CD14-positive monocyte (primary cell): ENCODE measurements at regions not wholly inside any gene's neighbourhood (a gene's known extent, or its start where the extent isn't known, plus 50 kb on each side); places are given as distances from the start of the nearest gene placed in this dataset.

Experiments used
- DNase-seq, 3 donors: peaks; one replicate each; pipeline ENCODE4 v3.0.0-alpha.2; 2011 to 2022
- H2AFZ ChIP-seq: 2 replicates; pipeline ENCODE4 v1.6.0; 2012; ENCODE audit warnings: mild to moderate bottlenecking, low read depth, low read length, inconsistent platforms; ENCODE audit not compliant: insufficient read depth, poor library complexity, severe bottlenecking
- H3K27ac ChIP-seq, 2 donors: 1 replicate in 1 of 2; 2 replicates in 1 of 2; pipeline ENCODE4 v1.5.1; 2012 to 2013; ENCODE audit warnings: low read length in 2 of 2, control low read depth in 1 of 2, inconsistent platforms in 1 of 2, low read depth in 1 of 2, mild to moderate bottlenecking in 1 of 2
- H3K27me3 ChIP-seq, 2 donors: one replicate each; pipeline versions ENCODE4 v1.6.0 to v1.6.1; 2011 to 2013; ENCODE audit warnings: low read length in 2 of 2; ENCODE audit not compliant: control insufficient read depth in 2 of 2, insufficient read depth in 2 of 2
- H3K36me3 ChIP-seq, 2 donors: replicated peaks in 1 of 2; 1 replicate in 1 of 2; 2 replicates in 1 of 2; pipeline versions ENCODE4 v1.5.1 to v1.6.1; 2012 to 2013; ENCODE audit warnings: low read length in 2 of 2, control low read depth in 1 of 2, inconsistent platforms in 1 of 2, mild to moderate bottlenecking in 1 of 2; ENCODE audit not compliant: insufficient read depth in 2 of 2, control insufficient read depth in 1 of 2
- H3K4me1 ChIP-seq, 2 donors: 1 replicate in 1 of 2; 2 replicates in 1 of 2; pipeline versions ENCODE4 v1.5.1 to v1.6.1; 2012 to 2013; ENCODE audit warnings: low read length in 2 of 2, control low read depth in 1 of 2, inconsistent platforms in 1 of 2, mild to moderate bottlenecking in 1 of 2, moderate library complexity in 1 of 2; ENCODE audit not compliant: insufficient read depth in 2 of 2, control insufficient read depth in 1 of 2
- H3K4me2 ChIP-seq: replicated peaks from 2 replicates; pipeline ENCODE3; 2012; ENCODE audit warnings: low read length, moderate library complexity, mild to moderate bottlenecking; ENCODE audit not compliant: poor library complexity, severe bottlenecking; ENCODE audit errors: extremely low read depth
- H3K4me3 ChIP-seq, 3 experiments: fragments of 200-600 bp in 1 of 3; sonication (generic) in 1 of 3; replicated peaks in 1 of 3; 1 replicate in 2 of 3; 2 replicates in 1 of 3; pipeline ENCODE4 v1.5.1; 2011 to 2013; ENCODE audit warnings: low read length in 3 of 3, mild to moderate bottlenecking in 3 of 3, control low read depth in 2 of 3, low read depth in 2 of 3, inconsistent platforms in 1 of 3, moderate library complexity in 1 of 3
- H3K79me2 ChIP-seq: 2 replicates; pipeline ENCODE4 v1.6.0; 2012; ENCODE audit warnings: mild to moderate bottlenecking, control low read depth, inconsistent platforms, low read length, moderate library complexity; ENCODE audit not compliant: insufficient read depth
- H3K9ac ChIP-seq: 2 replicates; pipeline ENCODE4 v1.6.0; 2017; ENCODE audit warnings: low read length, mild to moderate bottlenecking; ENCODE audit not compliant: insufficient read depth, poor library complexity, severe bottlenecking
- H3K9me3 ChIP-seq, 2 donors: replicated peaks in 1 of 2; 1 replicate in 1 of 2; 2 replicates in 1 of 2; pipeline versions ENCODE4 v1.5.1 to v1.6.1; 2012 to 2013; ENCODE audit warnings: low read length in 2 of 2, control low read depth in 1 of 2; ENCODE audit not compliant: control insufficient read depth in 1 of 2, insufficient read depth in 1 of 2
- H4K20me1 ChIP-seq: 2 replicates; pipeline ENCODE4 v1.6.0; 2012; ENCODE audit warnings: mild to moderate bottlenecking, low read length, control low read depth, moderate library complexity; ENCODE audit not compliant: insufficient read depth
- H3K27ac Mint-ChIP-seq, 7 donors: one replicate each; pipeline ENCODE4 v1.8.0; 2020; ENCODE audit warnings: mild to moderate bottlenecking in 7 of 7, mixed read lengths in 7 of 7, moderate library complexity in 6 of 7, inconsistent platforms in 2 of 7
- H3K27me3 Mint-ChIP-seq, 3 donors: one replicate each; pipeline ENCODE4 v1.8.0; 2021 to 2022; ENCODE audit warnings: low read depth in 3 of 3, mild to moderate bottlenecking in 3 of 3, mixed read lengths in 3 of 3, moderate library complexity in 3 of 3, inconsistent platforms in 1 of 3
- H3K36me3 Mint-ChIP-seq, 2 donors: one replicate each; pipeline ENCODE4 v1.8.0; 2020; ENCODE audit warnings: mixed read lengths in 2 of 2, inconsistent platforms in 1 of 2, mild to moderate bottlenecking in 1 of 2
- H3K4me1 Mint-ChIP-seq: one replicate; pipeline ENCODE4 v1.8.0; 2020; ENCODE audit warnings: mild to moderate bottlenecking, mixed read lengths
- H3K4me3 Mint-ChIP-seq, 2 donors: one replicate each; pipeline ENCODE4 v1.8.0; 2020; ENCODE audit warnings: mild to moderate bottlenecking in 2 of 2, mixed read lengths in 2 of 2, moderate library complexity in 1 of 2
- H3K9me3 Mint-ChIP-seq, 7 donors: one replicate each; pipeline ENCODE4 v1.8.0; 2020 to 2022; ENCODE audit warnings: mixed read lengths in 7 of 7, mild to moderate bottlenecking in 6 of 7, moderate library complexity in 6 of 7, inconsistent platforms in 2 of 7
- WGBS: methylation state at CpG from one replicate; pipeline ENCODE4 v1.1.5; 2013; ENCODE audit warnings: missing lambda C conversion rate; ENCODE audit not compliant: insufficient coverage; 5-methylcytosine and 5-hydroxymethylcytosine counted together
- intact Hi-C, 2 donors: fragments of 100-400 bp; cut with micrococcal nuclease; formaldehyde crosslinking; loops; one replicate each; pipeline versions ENCODE4 v1.15.0 to v1.15.1; 2023
- TF ChIP-seq, protein P1 (sequence below): fragments of 200-600 bp; IDR thresholded peaks from one replicate; pipeline ENCODE4 v1.8.0; 2022; ENCODE audit warnings: antibody characterized with exemption, mild to moderate bottlenecking

GRCh38 chr2:155070489-155070888 lies 372.0 kb downstream of the KCNJ3 start:
- H3K9me3 ChIP-seq = peaks cover 0 to 3% of the 10 kb centered on the region in 2 donors
- H4K20me1 ChIP-seq = no peaks in the 10 kb centered on the region
- TF ChIP-seq, protein P1, sequence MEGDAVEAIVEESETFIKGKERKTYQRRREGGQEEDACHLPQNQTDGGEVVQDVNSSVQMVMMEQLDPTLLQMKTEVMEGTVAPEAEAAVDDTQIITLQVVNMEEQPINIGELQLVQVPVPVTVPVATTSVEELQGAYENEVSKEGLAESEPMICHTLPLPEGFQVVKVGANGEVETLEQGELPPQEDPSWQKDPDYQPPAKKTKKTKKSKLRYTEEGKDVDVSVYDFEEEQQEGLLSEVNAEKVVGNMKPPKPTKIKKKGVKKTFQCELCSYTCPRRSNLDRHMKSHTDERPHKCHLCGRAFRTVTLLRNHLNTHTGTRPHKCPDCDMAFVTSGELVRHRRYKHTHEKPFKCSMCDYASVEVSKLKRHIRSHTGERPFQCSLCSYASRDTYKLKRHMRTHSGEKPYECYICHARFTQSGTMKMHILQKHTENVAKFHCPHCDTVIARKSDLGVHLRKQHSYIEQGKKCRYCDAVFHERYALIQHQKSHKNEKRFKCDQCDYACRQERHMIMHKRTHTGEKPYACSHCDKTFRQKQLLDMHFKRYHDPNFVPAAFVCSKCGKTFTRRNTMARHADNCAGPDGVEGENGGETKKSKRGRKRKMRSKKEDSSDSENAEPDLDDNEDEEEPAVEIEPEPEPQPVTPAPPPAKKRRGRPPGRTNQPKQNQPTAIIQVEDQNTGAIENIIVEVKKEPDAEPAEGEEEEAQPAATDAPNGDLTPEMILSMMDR = no peak
- no peaks in the 10 kb centered on the region for H3K4me1 Mint-ChIP-seq
- H2AFZ ChIP-seq = no peak overlapping the region
- H3K4me2 ChIP-seq = no peak overlapping the region
- H3K27me3 Mint-ChIP-seq = no peaks in the 10 kb centered on the region
- peaks cover 0 to 13% (median 5%) of the 10 kb centered on the region in 7 donors for H3K9me3 Mint-ChIP-seq
- no peaks in the 10 kb centered on the region for H3K36me3 ChIP-seq
- H3K4me3 Mint-ChIP-seq = no peak overlapping the region
- no CpG with 5 or more reads among the region's 1 CpG for WGBS
- H3K27me3 ChIP-seq = no peaks in the 10 kb centered on the region
- no peak overlapping the region for H3K9ac ChIP-seq
- no peak overlapping the region for H3K27ac ChIP-seq
- no peaks in the 10 kb centered on the region for H3K36me3 Mint-ChIP-seq
- intact Hi-C loops = no loop called here
- H3K27ac Mint-ChIP-seq = no peak overlapping the region
- no peaks in the 10 kb centered on the region for H3K79me2 ChIP-seq
- no peak for DNase-seq
- no peak overlapping the region for H3K4me3 ChIP-seq
- no peaks in the 10 kb centered on the region for H3K4me1 ChIP-seq

DNA sequence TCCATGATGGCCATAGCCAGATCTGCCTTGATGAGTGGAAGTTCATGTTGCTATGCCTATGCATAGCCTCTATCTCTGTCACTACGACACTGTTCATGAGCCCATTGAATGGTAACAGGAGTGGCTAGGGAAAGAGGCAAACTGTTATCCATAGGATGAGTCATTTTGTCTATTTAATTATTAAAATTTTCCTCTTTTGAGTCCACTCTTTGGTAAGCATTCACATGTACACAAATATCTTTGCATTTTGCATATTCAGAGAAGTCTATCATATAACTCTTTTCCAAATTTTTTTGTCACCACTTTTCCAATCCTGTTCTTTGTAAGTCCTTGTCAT lies 364.4 kb downstream of the KCNJ3 start:
- H3K36me3 Mint-ChIP-seq = no peaks in the 10 kb centered on the region
- no CpG with 5 or more reads among the region's 1 CpG for WGBS
- Histone ChIP-seq H3K79me2 (no peaks in the 10 kb centered on the region), H3K27ac (no peak overlapping the region), H4K20me1 (no peaks in the 10 kb centered on the region), H3K4me1 (no peaks in the 10 kb centered on the region), H3K27me3 (no peaks in the 10 kb centered on the region), H2AFZ (no peak overlapping the region), H3K36me3 (no peaks in the 10 kb centered on the region), H3K4me2 (no peak overlapping the region), H3K9me3 (peaks cover 0 to 3% of the 10 kb centered on the region in 2 donors), H3K9ac (no peak overlapping the region), H3K4me3 (no peak overlapping the region)
- no peaks in the 10 kb centered on the region for H3K4me1 Mint-ChIP-seq
- TF ChIP-seq, protein P1 = no peak
- no peak for DNase-seq
- intact Hi-C loops = no loop called here
- H3K27ac Mint-ChIP-seq = no peak overlapping the region
- no peaks in the 10 kb centered on the region for H3K27me3 Mint-ChIP-seq
- H3K4me3 Mint-ChIP-seq = no peak overlapping the region
- peaks cover 2 to 9% (median 4%) of the 10 kb centered on the region in 7 donors for H3K9me3 Mint-ChIP-seq
